ENCODE measurements at regions not wholly inside any gene's neighbourhood (a gene's known extent, or its start where the extent isn't known, plus 50 kb on each side); places are given as distances from the start of the nearest gene placed in this dataset.

GRCh38 chr1:218751208-218751948 lies 406.2 kb downstream of the TGFB2 start (continued):
- TF ChIP-seq TCF12 (IDR thresholded peaks at IDR 0.05; ENCODE audit: low read depth, low read length) = no peak
- TF ChIP-seq POU5F1 (IDR thresholded peaks at IDR 0.05; ENCODE audit: low read depth, low read length) = no peak
- no peak for TF ChIP-seq TAF1 (IDR thresholded peaks at IDR 0.05; ENCODE audit: low read depth, low read length)
- no peak for TF ChIP-seq RBBP5 (IDR thresholded peaks at IDR 0.05; ENCODE audit: borderline replicate concordance, low read depth, low read length)
- no peak for TF ChIP-seq TBP (IDR thresholded peaks at IDR 0.05; ENCODE audit: low read depth, low read length)
- no peak for TF ChIP-seq SP4 (IDR thresholded peaks at IDR 0.05; ENCODE audit: low read length)
- TF ChIP-seq NRF1 (IDR thresholded peaks at IDR 0.05; ENCODE audit: low read depth, low read length) = no peak
